GM23338 (cell line): ENCODE measurements at regions not wholly inside any gene's neighbourhood (a gene's known extent, or its start where the extent isn't known, plus 50 kb on each side); places are given as distances from the start of the nearest gene placed in this dataset.

ENCODE experiments used
- CREB1 ChIP-seq: fragments of 250-450 bp; sonication (Bioruptor Pico); IDR thresholded peaks from 2 replicates; pipeline ENCODE4 v1.5.0; 2020; ENCODE audit warnings: low read depth, mild to moderate bottlenecking, moderate library complexity
- CTCF ChIP-seq, 2 experiments: fragments of 200-600 bp in 1 of 2; sonication (generic) in 1 of 2; conservative IDR thresholded peaks; 2 replicates each; pipeline versions ENCODE4 v1.5.1 to v1.6.1; 2016 to 2017; ENCODE audit warnings: antibody characterized with exemption in 2 of 2, low read depth in 2 of 2, mild to moderate bottlenecking in 2 of 2, moderate library complexity in 1 of 2
- EZH2 ChIP-seq: fragments of 200-600 bp; sonication (generic); IDR thresholded peaks from one replicate; pipeline ENCODE4 v1.8.0; 2017; ENCODE audit warnings: antibody characterized with exemption, mild to moderate bottlenecking, low read depth; ENCODE audit not compliant: unreplicated experiment
- EZH2phosphoT487 ChIP-seq: fragments of 200-600 bp; sonication (generic); IDR thresholded peaks from one replicate; pipeline ENCODE4 v1.8.1; 2018; ENCODE audit warnings: antibody characterized with exemption; ENCODE audit not compliant: unreplicated experiment
- POLR2AphosphoS5 ChIP-seq: IDR thresholded peaks from 2 replicates; pipeline ENCODE4 v1.6.1; 2016; ENCODE audit warnings: antibody characterized with exemption, low read depth
- REST ChIP-seq: IDR thresholded peaks from one replicate; pipeline ENCODE4 v1.6.1; 2018; ENCODE audit warnings: antibody characterized with exemption; ENCODE audit not compliant: unreplicated experiment

GRCh38 chr4:41879552-41879951 is 55.7 kb upstream of the TMEM33 start:
- TF ChIP-seq CTCF (conservative IDR thresholded peaks at IDR 0.05; ENCODE audit: low read depth in 2 of 2): no peak
- no peak for TF ChIP-seq EZH2phosphoT487
- TF ChIP-seq REST: no peak
- no peak for TF ChIP-seq POLR2AphosphoS5
- TF ChIP-seq EZH2: peak; percentile 86
- no peak for TF ChIP-seq CREB1 (CRISPR knock-in tag)
